Right lobe of liver (tissue), 6 donors: ENCODE measurements at regions not wholly inside any gene's neighbourhood (a gene's known extent, or its start where the extent isn't known, plus 50 kb on each side); places are given as distances from the start of the nearest gene placed in this dataset.

Experiments
- ATAC-seq, 4 donors: fragments of 200-7000 bp; cut with Tn5 transposase; one replicate each; pipeline ENCODE4 v1.9.1; 2020; ENCODE audit warnings: mild to moderate bottlenecking in 4 of 4, moderate library complexity in 4 of 4
- DNase-seq, 3 donors: peaks; one replicate each; pipeline ENCODE4 v3.0.0-alpha.2; 2020
- H3K27ac ChIP-seq, 3 donors: fragments of 200-600 bp; one replicate each; pipeline ENCODE4 v1.8.0; 2022
- H3K27me3 ChIP-seq, 2 donors: fragments of 200-600 bp; one replicate each; pipeline ENCODE4 v1.8.0; 2022
- H3K36me3 ChIP-seq, 4 donors: fragments of 200-600 bp; sonication (generic) in 1 of 4; one replicate each; pipeline versions ENCODE4 v1.5.1 to v1.8.0; 2017 to 2022; ENCODE audit warnings: control low read depth in 1 of 4
- H3K4me1 ChIP-seq, 4 donors: fragments of 200-600 bp; sonication (generic) in 1 of 4; one replicate each; pipeline versions ENCODE4 v1.5.1 to v1.8.0; 2017 to 2022; ENCODE audit warnings: control low read depth in 1 of 4
- H3K4me3 ChIP-seq, 3 donors: fragments of 200-600 bp; one replicate each; pipeline ENCODE4 v1.8.0; 2022
- H3K9me3 ChIP-seq, 4 donors: fragments of 200-600 bp; sonication (generic) in 1 of 4; one replicate each; pipeline versions ENCODE4 v1.5.1 to v1.8.0; 2017 to 2022; ENCODE audit warnings: control low read depth in 1 of 4
- POLR2A ChIP-seq: fragments of 450-650 bp; IDR thresholded peaks from one replicate; pipeline ENCODE4 v1.6.1; 2017; ENCODE audit warnings: antibody characterized with exemption, mild to moderate bottlenecking
- WGBS: methylation state at CpG from one replicate; pipeline ENCODE4 v1.1.6; 2018; ENCODE audit warnings: low coverage, low lambda C conversion rate; ENCODE audit not compliant: insufficient coverage; ENCODE audit errors: missing lambda C conversion rate; 5-methylcytosine and 5-hydroxymethylcytosine counted together
- intact Hi-C, 2 donors: fragments of 100-400 bp; cut with DNase I; formaldehyde crosslinking; loops; one replicate each; pipeline versions ENCODE4 v1.11.2 to v1.14.1; 2022
- TF ChIP-seq, protein P1 (sequence below), 4 donors: fragments of 200-600 bp in 3 of 4; fragments of 450-650 bp in 1 of 4; IDR thresholded peaks; one replicate each; pipeline versions ENCODE4 v1.5.1 to v1.8.0; 2016 to 2022; ENCODE audit warnings: antibody characterized with exemption in 4 of 4, mild to moderate bottlenecking in 2 of 4
- donor health status: DM: no; HTN: yes; CAD: no.
- donor health status: DM: no; HTN: no; CAD: no.
- donor health status: DM: no; HTN: no; CAD: no.
- donor health status: DM: no; HTN: yes; CAD: no.
- donor health status: DM: no; HTN: yes; CAD: no.

DNA sequence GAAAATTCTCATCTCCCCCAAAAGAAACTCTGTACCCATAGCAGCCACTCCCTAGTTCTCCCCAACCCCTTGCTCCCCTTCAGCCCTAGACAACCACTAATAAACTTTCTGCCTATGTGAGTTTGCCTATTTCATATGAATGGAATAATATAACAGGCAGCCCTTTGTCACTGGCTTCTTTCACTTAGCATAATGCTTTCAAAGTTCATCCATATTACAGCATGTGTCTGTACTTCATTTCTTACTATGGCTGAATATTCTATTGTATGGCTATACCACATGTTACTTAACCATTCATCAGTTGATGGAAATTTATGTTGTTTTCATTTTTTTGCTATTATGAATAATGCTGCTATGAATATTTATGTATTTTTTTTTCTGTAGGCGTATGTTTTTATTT is 442.9 kb downstream of the SLC4A3 start:
- Histone ChIP-seq H3K9me3 (no peaks in the 10 kb centered on the region), H3K4me3 (no peak overlapping the region), H3K27me3 (no peaks in the 10 kb centered on the region), H3K36me3 (no peaks in the 10 kb centered on the region), H3K4me1 (no peaks in the 10 kb centered on the region), H3K27ac (no peak overlapping the region)
- WGBS = 64% methylated on average over 1 of the region's 1 CpG
- no peak for DNase-seq
- intact Hi-C loops = no loop called here
- no peak for ATAC-seq
- TF ChIP-seq, protein P1, sequence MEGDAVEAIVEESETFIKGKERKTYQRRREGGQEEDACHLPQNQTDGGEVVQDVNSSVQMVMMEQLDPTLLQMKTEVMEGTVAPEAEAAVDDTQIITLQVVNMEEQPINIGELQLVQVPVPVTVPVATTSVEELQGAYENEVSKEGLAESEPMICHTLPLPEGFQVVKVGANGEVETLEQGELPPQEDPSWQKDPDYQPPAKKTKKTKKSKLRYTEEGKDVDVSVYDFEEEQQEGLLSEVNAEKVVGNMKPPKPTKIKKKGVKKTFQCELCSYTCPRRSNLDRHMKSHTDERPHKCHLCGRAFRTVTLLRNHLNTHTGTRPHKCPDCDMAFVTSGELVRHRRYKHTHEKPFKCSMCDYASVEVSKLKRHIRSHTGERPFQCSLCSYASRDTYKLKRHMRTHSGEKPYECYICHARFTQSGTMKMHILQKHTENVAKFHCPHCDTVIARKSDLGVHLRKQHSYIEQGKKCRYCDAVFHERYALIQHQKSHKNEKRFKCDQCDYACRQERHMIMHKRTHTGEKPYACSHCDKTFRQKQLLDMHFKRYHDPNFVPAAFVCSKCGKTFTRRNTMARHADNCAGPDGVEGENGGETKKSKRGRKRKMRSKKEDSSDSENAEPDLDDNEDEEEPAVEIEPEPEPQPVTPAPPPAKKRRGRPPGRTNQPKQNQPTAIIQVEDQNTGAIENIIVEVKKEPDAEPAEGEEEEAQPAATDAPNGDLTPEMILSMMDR (IDR thresholded peaks at IDR 0.05) = no peak
- no peak for TF ChIP-seq POLR2A

DNA sequence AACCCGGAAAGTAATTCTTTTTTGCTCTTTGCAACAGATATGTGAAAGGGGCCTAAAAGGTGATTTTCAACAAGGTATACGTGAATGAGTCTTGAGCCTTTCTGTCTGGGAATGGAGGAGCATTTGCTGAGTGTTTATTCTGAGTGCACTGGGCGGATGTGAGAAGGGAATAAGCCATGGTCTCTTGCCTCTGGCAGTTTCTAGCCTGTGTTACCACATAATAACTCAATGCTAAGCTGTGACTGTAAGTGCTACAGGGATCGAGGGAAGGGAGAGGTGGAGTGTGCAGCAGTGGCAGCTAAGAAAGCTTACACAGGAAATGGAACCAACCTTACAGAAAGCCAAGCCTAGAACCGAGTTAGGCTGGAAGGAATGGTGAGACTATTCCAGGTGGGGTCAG is 444.3 kb downstream of the SLC4A3 start:
- intact Hi-C loops = no loop called here
- 43% methylated on average over 5 of the region's 5 CpGs for WGBS
- no peak overlapping the region for H3K4me3 ChIP-seq
- H3K9me3 ChIP-seq = no peaks in the 10 kb centered on the region
- ATAC-seq (no peak), DNase-seq (no peak)
- H3K4me1 ChIP-seq = no peaks in the 10 kb centered on the region
- no peak for TF ChIP-seq POLR2A
- H3K36me3 ChIP-seq = no peaks in the 10 kb centered on the region
- no peak overlapping the region for H3K27ac ChIP-seq
- H3K27me3 ChIP-seq = no peaks in the 10 kb centered on the region

DNA sequence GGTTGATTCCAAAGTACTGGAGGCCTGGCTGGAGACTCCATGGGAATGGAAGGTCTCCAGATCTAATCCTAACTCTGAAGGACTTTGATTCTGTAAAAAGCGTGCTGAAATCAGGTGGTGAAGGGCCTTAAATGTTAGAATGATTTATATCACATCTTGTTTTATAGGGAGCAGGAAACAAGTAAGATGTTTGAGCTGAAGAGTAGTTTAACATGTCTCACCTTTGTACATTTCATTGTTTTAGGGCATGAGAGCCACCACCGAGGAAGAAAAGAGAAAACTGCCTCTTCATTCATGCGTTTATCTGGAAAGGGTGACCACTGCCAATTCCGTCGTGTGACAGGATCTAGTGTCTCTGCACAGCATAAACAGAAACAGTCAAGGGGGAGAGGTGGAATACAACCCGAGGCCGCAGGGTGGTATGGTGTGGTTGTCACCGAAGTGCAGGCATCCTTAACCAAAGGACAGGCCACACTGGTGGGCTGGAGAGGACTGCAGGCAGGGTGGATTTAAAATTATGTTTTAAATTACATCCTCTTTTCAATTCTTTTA is 445.3 kb downstream of the SLC4A3 start:
- Histone ChIP-seq H3K4me3 (no peak overlapping the region), H3K27me3 (no peaks in the 10 kb centered on the region), H3K9me3 (no peaks in the 10 kb centered on the region), H3K27ac (no peak overlapping the region), H3K36me3 (no peaks in the 10 kb centered on the region), H3K4me1 (no peaks in the 10 kb centered on the region)
- 57% methylated on average over 6 of the region's 8 CpGs for WGBS
- ATAC-seq = no peak
- no peak for TF ChIP-seq POLR2A
- TF ChIP-seq, protein P1 (IDR thresholded peaks at IDR 0.05) = no peak
- intact Hi-C loops = no loop called here
- no peak for DNase-seq

DNA sequence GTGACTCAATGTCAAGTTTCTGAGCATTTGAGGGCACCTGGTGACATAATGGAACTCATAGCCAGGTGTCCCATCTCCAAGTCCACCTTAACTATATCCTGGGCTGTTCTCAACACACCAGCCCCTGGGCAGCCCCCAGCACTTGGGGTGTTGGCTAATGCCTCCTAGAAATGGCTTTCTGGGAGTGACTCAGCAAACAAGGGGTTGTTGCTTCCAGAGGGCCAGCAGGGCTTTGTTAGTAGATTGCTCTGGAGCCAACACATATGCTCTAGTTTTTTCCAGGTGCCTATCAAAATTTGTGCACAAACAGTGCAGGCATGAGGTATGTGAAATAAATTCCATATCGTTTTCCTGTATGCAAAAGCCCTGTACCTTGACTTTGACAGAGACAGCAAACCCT is 448.4 kb downstream of the SLC4A3 start:
- intact Hi-C loops = no loop called here
- no peaks in the 10 kb centered on the region for H3K27me3 ChIP-seq
- DNase-seq (no peak), ATAC-seq (no peak)
- no peak overlapping the region for H3K4me3 ChIP-seq
- H3K27ac ChIP-seq = no peak overlapping the region
- no peaks in the 10 kb centered on the region for H3K9me3 ChIP-seq
- 27% methylated on average over 1 of the region's 1 CpG for WGBS
- TF ChIP-seq, protein P1 (IDR thresholded peaks at IDR 0.05) = no peak
- TF ChIP-seq POLR2A = no peak
- H3K36me3 ChIP-seq = no peaks in the 10 kb centered on the region
- no peaks in the 10 kb centered on the region for H3K4me1 ChIP-seq

DNA sequence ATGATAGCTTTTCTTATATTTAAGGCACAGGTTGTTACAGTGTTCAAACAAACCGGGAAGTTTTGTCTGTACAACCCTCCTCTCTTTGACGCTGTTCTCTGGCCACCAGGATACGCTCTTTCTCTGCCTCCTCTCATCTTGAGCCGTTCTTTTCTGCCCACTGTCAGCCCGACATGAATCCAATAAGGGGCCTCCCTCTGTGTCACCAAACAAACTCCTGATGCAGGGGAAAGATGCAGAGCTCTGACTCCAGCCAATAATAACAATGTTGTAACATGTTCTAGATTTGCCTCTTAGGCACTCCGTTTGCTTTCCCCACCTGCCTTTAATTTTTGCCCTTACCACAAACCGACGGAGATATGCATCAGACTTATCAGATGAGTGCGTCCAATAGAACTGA is 449.3 kb downstream of the SLC4A3 start:
- Histone ChIP-seq H3K36me3 (no peaks in the 10 kb centered on the region), H3K4me1 (no peaks in the 10 kb centered on the region), H3K4me3 (no peak overlapping the region), H3K9me3 (no peaks in the 10 kb centered on the region), H3K27me3 (no peaks in the 10 kb centered on the region), H3K27ac (no peak overlapping the region)
- no peak for TF ChIP-seq POLR2A
- TF ChIP-seq, protein P1 (IDR thresholded peaks at IDR 0.05) = no peak
- ATAC-seq (no peak), DNase-seq (no peak)
- intact Hi-C loops = no loop called here
- WGBS = 30% methylated on average over 9 of the region's 9 CpGs
